ENCODE measurements at regions not wholly inside any gene's neighbourhood (a gene's known extent, or its start where the extent isn't known, plus 50 kb on each side); places are given as distances from the start of the nearest gene placed in this dataset.

GRCh38 chr14:76927971-76928700 lies 100.4 kb downstream of the IRF2BPL start:
- no peak for TF ChIP-seq CTCF (IDR thresholded peaks at IDR 0.05)
- TF ChIP-seq EZH2 (IDR thresholded peaks at IDR 0.05; ENCODE audit: borderline replicate concordance, insufficient read depth, low read depth, low read length, poor library complexity, severe bottlenecking), result no peak
